Psoas muscle (tissue), 7 donors: ENCODE measurements at regions not wholly inside any gene's neighbourhood (a gene's known extent, or its start where the extent isn't known, plus 50 kb on each side); places are given as distances from the start of the nearest gene placed in this dataset.

Experiments used
- ATAC-seq, 4 donors: fragments of 200-7000 bp; cut with Tn5 transposase; one replicate each; pipeline ENCODE4 v1.9.1; 2020; ENCODE audit warnings: moderate library complexity in 3 of 4, mild to moderate bottlenecking in 2 of 4
- DNase-seq, 2 donors: peaks; one replicate each; pipeline ENCODE4 v3.0.0-alpha.2; 2020
- H3K27ac ChIP-seq: fragments of 200-600 bp; one replicate; pipeline ENCODE4 v1.8.0; 2022
- H3K27me3 ChIP-seq, 3 donors: fragments of 200-600 bp in 1 of 3; one replicate each; pipeline versions ENCODE4 v1.6.1 to v1.8.0; 2013 to 2022; ENCODE audit warnings: low read length in 2 of 3, mild to moderate bottlenecking in 2 of 3, moderate library complexity in 1 of 3; ENCODE audit not compliant: insufficient read depth in 3 of 3
- H3K36me3 ChIP-seq, 2 donors: fragments of 200-600 bp in 1 of 2; one replicate each; pipeline versions ENCODE4 v1.6.1 to v1.8.0; 2013 to 2022; ENCODE audit warnings: low read depth in 1 of 2, mild to moderate bottlenecking in 1 of 2, moderate library complexity in 1 of 2; ENCODE audit not compliant: insufficient read depth in 1 of 2
- H3K4me1 ChIP-seq: fragments of 200-600 bp; one replicate; pipeline ENCODE4 v1.8.0; 2022
- H3K4me3 ChIP-seq: fragments of 200-600 bp; one replicate; pipeline ENCODE4 v1.8.0; 2022; ENCODE audit warnings: mild to moderate bottlenecking
- H3K9me3 ChIP-seq: fragments of 200-600 bp; one replicate; pipeline ENCODE4 v1.8.0; 2022
- WGBS, 3 donors: extraction: QIAGEN DNeasy Blood & Tissue Kit; methylation state at CpG; one replicate each; pipeline versions ENCODE4 v1.1.6 to v1.1.7; 2013; 5-methylcytosine and 5-hydroxymethylcytosine counted together
- intact Hi-C, 2 donors: fragments of 100-400 bp; cut with DNase I; formaldehyde crosslinking; loops; one replicate each; pipeline versions ENCODE4 v1.11.0 to v1.14.2; 2022
- TF ChIP-seq, protein P1 (sequence below): fragments of 200-600 bp; IDR thresholded peaks from one replicate; pipeline ENCODE4 v1.8.0; 2022; ENCODE audit warnings: antibody characterized with exemption
- donor health status: healthy with polysubstance abuse.
- donor health status: DM: no; HTN: no; CAD: no; lungs with moderate emphysema.
- donor health status: Bipolar disorder and iron deficiency.
- donor health status: healthy.
- donor health status: DM: yes; HTN: yes; CAD: no.
- donor health status: DM: no; HTN: no; CAD: no.
- donor health status: DM: yes; HTN: yes; CAD: no.

DNA sequence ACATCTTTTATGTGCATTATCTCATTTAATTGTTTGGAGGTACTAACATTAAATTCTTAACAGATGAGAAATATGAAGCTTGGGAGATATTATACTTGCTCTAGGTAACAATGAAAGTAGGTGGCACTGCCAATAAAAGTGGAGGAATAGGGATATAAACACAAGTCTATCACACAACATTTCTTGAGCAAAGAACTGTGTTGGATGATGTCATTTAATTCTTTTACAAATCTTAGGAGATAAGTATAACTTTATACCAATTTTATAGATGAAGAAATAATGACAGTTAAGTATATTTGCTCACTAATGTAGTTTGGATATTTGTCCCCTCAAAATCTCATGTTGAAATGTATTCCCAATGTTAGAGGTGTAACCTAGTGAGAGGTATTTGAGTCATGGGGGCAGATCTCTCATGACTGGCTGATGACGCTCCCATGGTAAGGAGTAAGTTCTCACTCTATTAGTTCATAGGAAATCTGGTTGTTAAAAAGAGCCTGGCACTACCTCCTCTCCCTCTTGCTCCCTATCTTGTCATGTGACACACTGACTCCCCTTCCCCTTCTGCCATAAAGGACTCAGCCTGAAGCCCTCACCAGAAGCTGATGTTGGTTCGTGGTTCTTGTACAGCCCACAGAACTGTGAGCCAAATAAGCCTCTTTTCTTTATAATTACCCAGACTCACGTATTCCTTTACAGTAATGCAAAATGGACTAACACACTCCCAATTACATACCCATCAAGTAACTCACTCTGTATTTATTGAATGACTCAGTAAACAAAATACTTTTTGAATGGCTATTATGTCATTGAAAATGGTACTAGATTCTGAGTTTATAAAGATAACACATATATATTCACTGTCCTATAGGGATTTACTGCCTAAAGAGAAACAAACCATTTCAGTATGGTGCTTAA lies 146.8 kb upstream of the KITLG start:
- H3K4me1 ChIP-seq, result no peaks in the 10 kb centered on the region
- DNase-seq (no peak), ATAC-seq (no peak)
- H3K4me3 ChIP-seq, result no peak overlapping the region
- TF ChIP-seq, protein P1, sequence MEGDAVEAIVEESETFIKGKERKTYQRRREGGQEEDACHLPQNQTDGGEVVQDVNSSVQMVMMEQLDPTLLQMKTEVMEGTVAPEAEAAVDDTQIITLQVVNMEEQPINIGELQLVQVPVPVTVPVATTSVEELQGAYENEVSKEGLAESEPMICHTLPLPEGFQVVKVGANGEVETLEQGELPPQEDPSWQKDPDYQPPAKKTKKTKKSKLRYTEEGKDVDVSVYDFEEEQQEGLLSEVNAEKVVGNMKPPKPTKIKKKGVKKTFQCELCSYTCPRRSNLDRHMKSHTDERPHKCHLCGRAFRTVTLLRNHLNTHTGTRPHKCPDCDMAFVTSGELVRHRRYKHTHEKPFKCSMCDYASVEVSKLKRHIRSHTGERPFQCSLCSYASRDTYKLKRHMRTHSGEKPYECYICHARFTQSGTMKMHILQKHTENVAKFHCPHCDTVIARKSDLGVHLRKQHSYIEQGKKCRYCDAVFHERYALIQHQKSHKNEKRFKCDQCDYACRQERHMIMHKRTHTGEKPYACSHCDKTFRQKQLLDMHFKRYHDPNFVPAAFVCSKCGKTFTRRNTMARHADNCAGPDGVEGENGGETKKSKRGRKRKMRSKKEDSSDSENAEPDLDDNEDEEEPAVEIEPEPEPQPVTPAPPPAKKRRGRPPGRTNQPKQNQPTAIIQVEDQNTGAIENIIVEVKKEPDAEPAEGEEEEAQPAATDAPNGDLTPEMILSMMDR, result no peak
- H3K9me3 ChIP-seq, result no peaks in the 10 kb centered on the region
- no peaks in the 10 kb centered on the region for H3K27me3 ChIP-seq
- 82 to 83% (median 83%) methylated on average over 3 of the region's 3 CpGs for WGBS, 3 donors
- no peak overlapping the region for H3K27ac ChIP-seq
- intact Hi-C loops, result no loop called here
- no peaks in the 10 kb centered on the region for H3K36me3 ChIP-seq

- 86 to 89% (median 87%) methylated on average over 1 of the region's 1 CpG for WGBS, 3 donors
These were observed 145.4 kb upstream of the KITLG start for GRCh38 chr12:88725592-88726143.

DNA sequence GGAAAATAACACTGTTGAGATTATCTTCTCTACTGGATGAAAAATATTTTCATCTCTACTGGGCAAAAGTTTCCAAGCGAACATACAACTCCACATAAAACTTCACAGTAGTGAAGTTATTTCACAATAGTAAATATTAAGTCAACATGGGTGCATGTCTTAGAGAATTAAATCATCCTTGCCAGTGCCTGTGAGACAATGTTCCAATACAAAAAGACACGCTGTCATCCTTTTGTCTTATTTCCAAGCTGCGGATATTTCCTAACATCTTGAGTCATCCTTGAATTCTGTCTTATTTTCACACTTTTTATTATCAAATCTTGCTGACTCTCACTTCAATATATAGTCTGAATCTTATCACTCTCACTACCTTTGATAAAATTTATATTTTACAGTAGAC lies 142.9 kb upstream of the KITLG start:
- no peak for ATAC-seq
- TF ChIP-seq, protein P1, result no peak
- Histone ChIP-seq H3K27me3 (no peaks in the 10 kb centered on the region), H3K36me3 (no peaks in the 10 kb centered on the region), H3K9me3 (no peaks in the 10 kb centered on the region), H3K4me1 (no peaks in the 10 kb centered on the region), H3K27ac (no peak overlapping the region), H3K4me3 (no peak overlapping the region)
- no peak for DNase-seq
- 80 to 84% (median 84%) methylated on average over 3 of the region's 3 CpGs for WGBS, 3 donors
- intact Hi-C loops, result no loop called here

More at GRCh38 chr12:88725592-88726143, 145.4 kb upstream of the KITLG start:
- Histone ChIP-seq H3K27ac (no peak overlapping the region), H3K4me3 (no peak overlapping the region), H3K36me3 (no peaks in the 10 kb centered on the region), H3K4me1 (no peaks in the 10 kb centered on the region), H3K27me3 (no peaks in the 10 kb centered on the region), H3K9me3 (no peaks in the 10 kb centered on the region)
- ATAC-seq, result no peak
- TF ChIP-seq, protein P1, result no peak
- DNase-seq, result no peak
- intact Hi-C loops, result no loop called here

DNA sequence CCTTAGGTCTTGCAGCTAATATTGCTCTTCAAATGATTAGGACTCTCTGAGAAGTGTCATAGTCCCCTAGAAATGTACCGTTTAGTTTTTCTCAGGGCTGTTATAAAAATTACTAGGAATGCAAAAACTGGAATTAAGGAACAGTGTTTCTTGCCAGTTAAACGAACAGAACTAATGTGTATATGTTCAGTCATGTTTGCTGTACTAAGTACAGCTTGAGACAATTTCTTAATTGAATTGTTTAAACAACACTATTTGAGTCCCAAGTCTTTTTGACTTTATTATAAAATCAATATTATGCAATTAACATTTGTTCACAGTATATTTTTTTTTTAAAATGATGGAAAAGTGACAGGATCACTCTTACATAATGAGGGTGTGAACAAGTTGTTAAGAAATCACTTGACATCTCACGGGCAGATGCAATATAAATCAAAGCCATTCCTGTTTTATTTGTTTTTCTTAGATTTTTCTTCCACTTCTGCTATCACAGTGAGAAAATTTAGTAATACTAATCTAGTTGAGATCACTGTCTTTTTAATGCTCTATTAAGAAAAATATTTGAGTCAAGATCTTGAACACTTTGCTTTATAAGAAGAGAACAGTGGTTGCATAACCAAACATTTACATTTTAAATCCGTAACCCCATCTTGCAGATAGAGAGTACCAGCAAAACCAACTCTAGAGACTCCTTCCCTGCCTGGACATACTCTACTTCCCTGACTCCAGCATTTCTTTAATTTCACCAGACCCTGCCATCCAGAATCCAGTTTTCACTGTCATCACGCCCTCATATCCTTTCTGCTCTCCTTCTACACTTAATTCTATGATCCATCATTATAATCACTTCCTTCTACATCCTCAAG lies 140.7 kb upstream of the KITLG start:
- no peak overlapping the region for H3K27ac ChIP-seq
- no peak overlapping the region for H3K4me3 ChIP-seq
- H3K9me3 ChIP-seq, result no peaks in the 10 kb centered on the region
- no peaks in the 10 kb centered on the region for H3K4me1 ChIP-seq
- ATAC-seq, result no peak
- intact Hi-C loops, result no loop called here
- no peaks in the 10 kb centered on the region for H3K36me3 ChIP-seq
- DNase-seq, result no peak
- WGBS, 3 donors, result 71 to 76% (median 75%) methylated on average over 5 of the region's 5 CpGs
- H3K27me3 ChIP-seq, result no peaks in the 10 kb centered on the region
- TF ChIP-seq, protein P1, result no peak
